Fibroblast of villous mesenchyme (primary cell): ENCODE measurements at regions not wholly inside any gene's neighbourhood (a gene's known extent, or its start where the extent isn't known, plus 50 kb on each side); places are given as distances from the start of the nearest gene placed in this dataset.

Source experiments
- DNase-seq: peaks from one replicate; pipeline ENCODE4 v3.0.0-alpha.2; 2010; ENCODE audit warnings: low read depth
- H3K4me3 ChIP-seq: 2 replicates; pipeline ENCODE4 v1.5.1; 2011; ENCODE audit warnings: low read depth, mild to moderate bottlenecking, low read length
- TF ChIP-seq, protein P1 (sequence below): IDR thresholded peaks from 2 replicates; pipeline ENCODE4 v1.5.1; 2012; ENCODE audit warnings: low read depth, mild to moderate bottlenecking, low read length; ENCODE audit not compliant: insufficient read depth

DNA sequence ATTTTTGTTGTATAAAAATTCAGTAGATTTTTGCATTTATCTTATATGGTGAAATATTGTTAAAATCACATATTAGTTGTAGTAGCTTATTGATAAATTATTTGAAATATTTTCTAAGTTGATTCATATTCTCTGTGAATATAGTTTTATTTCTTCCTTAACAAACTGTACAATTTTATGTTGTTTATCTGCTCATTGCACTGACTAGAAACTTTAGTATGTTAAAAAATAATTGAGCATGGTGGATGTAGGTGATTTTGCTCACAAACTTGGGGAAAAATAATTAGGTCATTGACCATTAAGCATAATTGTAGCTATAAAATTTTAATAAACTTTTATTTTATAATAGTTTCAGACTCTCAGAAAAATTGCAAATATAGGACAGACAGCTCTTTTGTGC is 1445.3 kb upstream of the MIR17HG start:
- H3K4me3 ChIP-seq = no peak overlapping the region
- TF ChIP-seq, protein P1, sequence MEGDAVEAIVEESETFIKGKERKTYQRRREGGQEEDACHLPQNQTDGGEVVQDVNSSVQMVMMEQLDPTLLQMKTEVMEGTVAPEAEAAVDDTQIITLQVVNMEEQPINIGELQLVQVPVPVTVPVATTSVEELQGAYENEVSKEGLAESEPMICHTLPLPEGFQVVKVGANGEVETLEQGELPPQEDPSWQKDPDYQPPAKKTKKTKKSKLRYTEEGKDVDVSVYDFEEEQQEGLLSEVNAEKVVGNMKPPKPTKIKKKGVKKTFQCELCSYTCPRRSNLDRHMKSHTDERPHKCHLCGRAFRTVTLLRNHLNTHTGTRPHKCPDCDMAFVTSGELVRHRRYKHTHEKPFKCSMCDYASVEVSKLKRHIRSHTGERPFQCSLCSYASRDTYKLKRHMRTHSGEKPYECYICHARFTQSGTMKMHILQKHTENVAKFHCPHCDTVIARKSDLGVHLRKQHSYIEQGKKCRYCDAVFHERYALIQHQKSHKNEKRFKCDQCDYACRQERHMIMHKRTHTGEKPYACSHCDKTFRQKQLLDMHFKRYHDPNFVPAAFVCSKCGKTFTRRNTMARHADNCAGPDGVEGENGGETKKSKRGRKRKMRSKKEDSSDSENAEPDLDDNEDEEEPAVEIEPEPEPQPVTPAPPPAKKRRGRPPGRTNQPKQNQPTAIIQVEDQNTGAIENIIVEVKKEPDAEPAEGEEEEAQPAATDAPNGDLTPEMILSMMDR = no peak
- no peak for DNase-seq

- DNase-seq = no peak
- TF ChIP-seq, protein P1 = no peak
- H3K4me3 ChIP-seq = no peak overlapping the region
Measured at GRCh38 chr13:89903115-89903514, 1444.4 kb upstream of the MIR17HG start.

GRCh38 chr13:89910166-89910565 is 1437.3 kb upstream of the MIR17HG start:
- H3K4me3 ChIP-seq = no peak overlapping the region
- DNase-seq = no peak
- TF ChIP-seq, protein P1 = no peak

- no peak overlapping the region for H3K4me3 ChIP-seq
- TF ChIP-seq, protein P1 = no peak
- DNase-seq = no peak
Measured at GRCh38 chr13:89916551-89916950, 1430.9 kb upstream of the MIR17HG start.

DNA sequence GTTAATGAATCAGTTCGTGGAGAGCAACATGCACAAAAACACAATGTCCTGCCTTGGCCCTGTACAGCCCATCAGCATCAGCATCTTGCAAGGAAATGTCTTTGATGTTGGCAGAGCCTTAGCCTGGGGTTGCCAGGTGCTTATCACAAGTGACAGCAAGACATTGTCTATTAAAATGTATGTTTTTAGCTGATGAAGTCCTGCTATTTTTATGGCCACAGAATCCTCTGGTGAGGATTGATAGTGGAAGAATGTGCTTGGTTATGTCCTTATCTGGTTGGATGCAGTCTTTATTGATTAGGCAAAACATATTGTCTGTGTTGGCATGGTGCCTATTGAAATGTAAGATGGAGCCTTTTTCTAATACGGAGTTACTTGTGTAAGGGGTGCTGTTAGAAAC is 1427.0 kb upstream of the MIR17HG start:
- DNase-seq = no peak
- TF ChIP-seq, protein P1 = no peak
- no peak overlapping the region for H3K4me3 ChIP-seq

GRCh38 chr13:89923052-89923451 is 1424.4 kb upstream of the MIR17HG start:
- DNase-seq = no peak
- TF ChIP-seq, protein P1 = no peak
- no peak overlapping the region for H3K4me3 ChIP-seq

DNA sequence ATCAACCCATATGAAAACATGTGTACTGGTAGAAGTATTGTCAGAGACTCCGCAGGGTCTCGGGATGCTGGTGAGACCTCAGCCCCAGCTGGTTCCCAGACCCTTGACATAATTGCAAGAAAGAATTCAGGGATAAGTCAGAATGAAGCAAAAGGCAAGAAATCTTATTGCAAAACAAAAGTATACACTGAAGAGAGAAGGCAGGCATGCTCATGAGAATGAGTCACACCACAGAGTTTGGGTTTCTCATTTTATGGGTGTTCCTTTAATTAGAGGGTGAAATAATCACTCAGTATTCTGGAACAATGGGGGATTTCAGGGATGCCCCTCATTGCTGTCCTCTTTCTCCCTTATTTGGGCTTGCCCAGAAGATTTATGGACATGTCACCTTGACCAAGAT is 1423.8 kb upstream of the MIR17HG start:
- peak; percentile 17 for DNase-seq
- H3K4me3 ChIP-seq = no peak overlapping the region
- TF ChIP-seq, protein P1 = no peak
